Hematopoietic multipotent progenitor cell treated with erythropoietin and hydrocortisone succinate and interleukin-3 and kit ligand, for 17 days (in vitro differentiated cells): ENCODE measurements at regions not wholly inside any gene's neighbourhood (a gene's known extent, or its start where the extent isn't known, plus 50 kb on each side); places are given as distances from the start of the nearest gene placed in this dataset.
"Not testable (repeated sequence)": the region's sequence is repeated elsewhere in the genome, so short reads cannot be mapped to it uniquely, and the experiment has no call there.

Experiments
- DNase-seq: peaks from one replicate; pipeline ENCODE4 v3.0.0-alpha.2; 2015; ENCODE audit warnings: low spot score

DNA sequence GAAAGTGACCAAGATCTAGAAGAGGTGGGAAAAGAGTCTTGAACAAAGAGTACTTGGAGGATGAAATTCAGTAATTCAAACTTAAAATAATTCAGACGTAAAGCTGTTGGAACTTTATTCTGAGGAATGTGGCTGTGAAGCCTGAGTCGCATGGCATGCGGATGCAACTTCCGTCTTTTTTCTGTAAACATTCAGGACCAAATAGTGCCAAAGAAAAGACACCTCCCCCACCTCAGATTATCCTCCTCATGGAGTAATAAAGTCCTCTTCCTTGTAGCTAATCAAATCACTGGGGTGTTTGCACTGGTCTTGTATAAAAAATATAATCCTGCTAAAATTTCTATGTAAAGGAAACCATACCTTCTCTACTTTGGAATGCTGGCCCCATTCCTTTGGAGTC is 790.4 kb downstream of the TSN start:
- DNase-seq = no peak

GRCh38 chr2:122562775-122563174 is 807.3 kb downstream of the TSN start:
- DNase-seq = no peak

DNA sequence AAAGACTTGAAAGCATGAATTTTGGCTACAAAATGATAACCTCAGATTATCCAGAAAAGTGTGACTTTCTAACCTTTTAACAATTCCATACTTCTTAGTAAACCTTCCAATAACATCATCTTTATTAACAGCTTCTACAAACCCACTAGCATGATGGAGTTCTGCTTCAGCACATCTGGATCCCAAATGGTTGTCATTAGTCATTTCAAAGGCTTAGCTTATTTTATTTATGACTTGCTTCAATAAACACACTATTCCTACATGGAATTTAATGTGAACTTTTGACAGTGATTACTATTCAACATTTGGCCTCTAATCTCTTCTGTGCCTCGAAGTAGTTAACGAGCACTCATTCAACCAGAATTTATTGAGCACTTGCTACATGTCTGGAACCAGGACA is 808.3 kb downstream of the TSN start:
- no peak for DNase-seq

DNA sequence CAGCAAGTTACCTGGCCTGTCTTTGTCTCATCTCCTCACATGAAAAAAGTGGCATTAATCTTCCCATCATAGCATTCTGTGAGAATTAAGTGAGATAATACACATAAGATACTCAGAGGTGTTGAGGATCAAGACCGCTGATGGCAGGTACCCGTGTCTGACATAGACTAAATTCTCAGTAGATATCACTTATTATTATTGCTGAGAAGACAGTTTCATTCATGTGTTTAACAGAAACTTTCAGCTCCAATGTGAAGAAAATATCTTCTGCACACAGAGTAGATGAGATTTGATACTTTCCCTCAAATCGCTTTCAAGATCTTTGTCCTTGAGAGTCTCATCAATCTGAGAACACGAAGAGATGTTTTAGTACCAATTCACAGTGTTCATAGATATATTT is 809.4 kb downstream of the TSN start:
- no peak for DNase-seq

DNA sequence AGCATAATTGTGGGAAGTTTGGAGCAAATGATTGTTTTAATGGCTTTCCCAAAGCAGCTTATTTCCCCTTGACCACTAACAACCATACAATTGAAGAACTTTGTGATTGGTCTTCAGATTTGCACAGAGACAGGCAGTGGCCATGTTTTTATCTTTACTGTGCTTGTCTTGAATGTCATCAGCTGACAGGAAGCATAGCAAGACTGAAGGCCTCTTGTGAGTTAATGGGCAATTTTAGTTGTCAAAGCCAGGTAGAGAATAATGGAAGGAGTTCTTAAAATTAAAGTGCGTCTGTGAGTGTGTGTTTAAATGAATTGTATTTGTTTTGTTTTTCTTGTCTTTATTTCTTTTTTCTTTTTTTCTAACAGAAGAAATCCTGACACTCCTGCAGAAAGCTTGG is 809.9 kb downstream of the TSN start:
- DNase-seq = no peak

DNA sequence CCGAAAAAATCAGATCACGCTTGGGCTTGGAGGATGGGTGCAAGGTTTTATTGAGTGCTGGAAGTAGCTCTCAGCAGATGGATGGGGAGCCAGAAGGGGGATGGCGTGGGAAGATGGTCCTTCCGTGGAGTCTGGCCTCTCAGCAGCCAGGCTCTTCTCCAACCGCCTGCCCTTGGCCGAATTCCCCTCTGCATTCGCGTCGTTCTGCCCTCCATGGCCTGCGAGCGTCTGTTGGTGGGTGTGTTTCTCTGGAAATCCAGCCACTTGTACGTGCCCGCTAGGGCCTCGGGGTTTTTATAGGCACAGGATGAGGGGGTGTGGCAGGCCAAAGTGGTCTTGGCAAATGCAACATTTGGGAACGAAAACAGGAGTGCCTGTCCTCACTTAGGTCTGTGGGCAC is 815.2 kb downstream of the TSN start:
- DNase-seq = no peak

DNA sequence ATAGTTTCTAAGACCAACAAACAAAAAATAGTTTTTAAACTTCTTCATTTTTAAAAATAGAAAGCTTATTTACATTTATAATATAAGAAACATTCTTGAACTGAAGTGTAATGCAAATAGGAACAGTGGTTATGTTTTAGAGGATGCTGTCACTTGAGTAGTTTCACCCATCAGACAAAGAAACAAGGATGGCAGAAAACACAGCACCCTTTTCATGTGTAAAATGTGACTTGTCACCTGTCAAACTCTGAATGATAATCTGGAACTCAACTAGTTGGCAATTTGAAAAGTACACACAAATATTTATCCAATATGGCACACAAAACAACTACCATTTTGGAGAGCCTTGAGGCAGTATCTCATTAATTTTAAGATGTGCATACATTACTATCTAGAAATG is 816.0 kb downstream of the TSN start:
- DNase-seq = not testable (repeated sequence)

GRCh38 chr2:122575076-122575475 is 819.6 kb downstream of the TSN start:
- DNase-seq = no peak

DNA sequence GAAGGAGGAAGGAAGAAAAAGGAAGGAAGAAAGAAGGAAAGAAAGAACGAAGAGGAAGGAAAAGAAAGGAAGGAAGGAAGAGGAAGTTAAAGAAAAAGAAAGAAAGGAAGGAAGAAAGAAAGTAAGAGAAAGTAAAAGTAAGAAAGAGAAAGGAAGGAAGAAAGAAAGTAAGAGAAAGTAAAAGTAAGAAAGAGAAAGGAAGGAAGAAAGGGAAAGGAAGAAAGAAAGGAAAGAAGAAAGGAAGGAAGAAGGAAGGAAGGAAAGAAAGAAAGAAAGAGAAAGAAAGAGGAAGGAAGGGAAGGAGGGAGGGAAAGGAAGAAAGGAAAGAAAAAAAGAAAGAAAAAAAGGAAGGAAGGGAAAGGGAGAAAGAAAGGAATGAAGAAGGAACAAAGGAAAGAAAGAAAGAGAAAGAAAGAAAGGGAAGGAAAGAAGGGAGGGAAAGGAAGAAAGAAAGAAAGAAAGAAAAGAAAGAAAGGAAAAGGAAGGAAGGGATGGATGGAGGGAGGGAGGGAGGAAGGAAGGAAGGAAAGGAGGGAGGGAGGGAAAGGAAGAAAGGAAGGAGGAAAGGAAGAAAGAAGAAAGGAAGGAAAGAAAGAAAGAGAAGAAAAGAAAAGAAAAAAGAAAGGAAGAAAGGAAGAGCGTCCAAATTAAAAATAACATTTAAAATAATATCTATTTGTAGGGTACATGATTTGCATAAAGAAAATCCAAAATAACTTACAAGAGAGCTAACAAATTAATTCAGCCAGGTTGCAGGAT is 827.9 kb downstream of the TSN start:
- no peak for DNase-seq

DNA sequence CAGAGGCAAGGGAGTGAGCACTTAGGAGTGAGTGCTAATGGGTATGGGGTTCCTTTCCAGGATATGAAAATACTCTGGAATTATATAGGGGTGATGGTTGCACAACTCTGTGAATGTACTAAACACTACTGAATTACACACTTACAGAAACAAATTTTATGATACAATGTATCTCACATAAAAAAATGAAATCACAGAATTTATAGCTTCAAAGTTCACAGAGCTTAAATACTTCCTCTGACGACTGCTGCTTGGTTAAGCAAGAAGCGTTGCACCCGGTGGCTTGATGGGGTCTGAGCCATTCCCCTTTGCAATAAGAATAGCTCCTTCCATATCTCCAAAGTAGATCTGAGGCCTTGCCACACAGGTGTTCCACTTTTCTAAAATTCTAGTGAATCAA is 835.1 kb downstream of the TSN start:
- no peak for DNase-seq

DNA sequence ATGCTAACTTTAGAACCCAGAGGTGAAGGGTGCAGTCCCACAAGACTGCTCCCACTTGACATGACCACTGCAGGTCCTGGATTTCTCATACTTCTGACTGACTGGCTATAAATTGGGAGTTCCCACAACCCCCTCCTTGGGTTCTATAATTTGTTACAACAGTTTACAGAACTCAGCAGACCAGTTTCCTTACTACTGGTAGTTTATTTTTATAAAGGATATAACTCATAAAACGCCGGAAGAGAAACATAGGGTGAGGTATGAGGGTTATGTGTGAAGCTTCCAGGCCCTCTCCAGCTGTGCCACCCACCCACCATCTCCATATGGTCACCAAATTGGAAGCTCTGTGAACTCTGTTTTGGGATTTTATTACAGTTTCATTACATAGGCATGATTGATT is 839.6 kb downstream of the TSN start:
- no peak for DNase-seq

DNA sequence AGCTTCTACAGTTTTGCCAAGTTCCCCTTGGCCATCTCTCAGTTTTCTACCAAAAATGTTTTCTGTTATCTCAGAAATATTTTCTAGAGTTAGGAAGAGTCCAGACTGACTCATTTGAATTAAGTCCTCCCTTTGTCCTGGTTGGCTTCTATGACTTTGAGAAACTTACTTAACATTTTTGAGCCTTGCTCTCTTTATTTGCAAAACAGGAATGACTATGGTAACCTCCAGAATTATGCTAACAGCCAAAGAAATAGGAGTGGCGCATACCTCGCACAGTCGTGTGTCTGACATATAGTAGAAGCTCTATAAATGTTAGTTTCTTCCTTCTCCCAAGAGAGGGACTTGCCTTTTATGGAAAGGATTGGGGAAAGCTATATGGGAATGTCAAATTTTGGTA is 841.1 kb downstream of the TSN start:
- DNase-seq = no peak

- no peak for DNase-seq
Measured at GRCh38 chr2:122598784-122599183, 843.3 kb downstream of the TSN start.

- DNase-seq = no peak
Measured at GRCh38 chr2:122610948-122611609, 855.6 kb downstream of the TSN start.

DNA sequence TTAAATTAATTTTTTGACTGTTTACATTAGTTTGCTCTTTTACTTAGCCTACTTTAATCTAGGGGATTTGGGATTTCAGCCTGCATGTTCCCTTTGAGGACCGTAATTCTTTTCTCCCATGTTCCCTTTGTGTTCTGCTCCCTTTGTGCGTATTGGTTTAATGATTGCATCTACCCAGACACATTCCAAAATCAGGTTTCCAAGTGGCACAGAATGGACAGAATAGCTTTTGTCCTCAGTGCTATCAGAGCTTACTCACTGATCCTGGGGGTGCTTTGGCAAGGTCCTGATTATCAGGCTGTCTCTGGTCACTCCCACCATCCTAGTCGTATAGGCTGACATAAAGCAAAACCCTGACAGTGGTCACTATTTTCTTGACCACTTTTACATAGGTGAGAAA is 867.5 kb downstream of the TSN start:
- no peak for DNase-seq

- DNase-seq = no peak
Measured at GRCh38 chr2:122627388-122627787, 871.9 kb downstream of the TSN start.

DNA sequence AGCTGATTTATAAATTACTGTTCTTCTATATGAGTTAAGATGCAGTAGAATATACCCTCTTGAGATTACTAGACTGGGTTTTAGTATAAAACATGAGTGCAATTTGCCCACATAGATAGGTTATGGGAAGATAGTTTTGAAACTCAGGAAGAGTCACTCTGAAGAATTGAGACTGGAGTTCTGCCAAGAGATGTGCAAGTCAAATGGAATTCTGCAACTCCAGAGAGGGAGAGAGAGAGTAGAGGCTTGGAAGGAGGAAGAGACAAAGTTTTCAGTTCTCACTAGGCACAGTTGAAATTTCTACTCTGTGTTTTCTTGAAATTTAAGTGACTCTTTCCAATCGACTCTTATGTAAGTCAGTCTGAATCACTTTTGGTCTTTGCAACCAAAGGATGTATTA is 878.8 kb downstream of the TSN start:
- no peak for DNase-seq

GRCh38 chr2:122634920-122635319 is 879.5 kb downstream of the TSN start:
- DNase-seq = no peak

- no peak for DNase-seq
Measured at GRCh38 chr2:122635686-122636085, 880.2 kb downstream of the TSN start.

- DNase-seq = no peak
Measured at GRCh38 chr2:122636097-122636496, 880.6 kb downstream of the TSN start.

DNA sequence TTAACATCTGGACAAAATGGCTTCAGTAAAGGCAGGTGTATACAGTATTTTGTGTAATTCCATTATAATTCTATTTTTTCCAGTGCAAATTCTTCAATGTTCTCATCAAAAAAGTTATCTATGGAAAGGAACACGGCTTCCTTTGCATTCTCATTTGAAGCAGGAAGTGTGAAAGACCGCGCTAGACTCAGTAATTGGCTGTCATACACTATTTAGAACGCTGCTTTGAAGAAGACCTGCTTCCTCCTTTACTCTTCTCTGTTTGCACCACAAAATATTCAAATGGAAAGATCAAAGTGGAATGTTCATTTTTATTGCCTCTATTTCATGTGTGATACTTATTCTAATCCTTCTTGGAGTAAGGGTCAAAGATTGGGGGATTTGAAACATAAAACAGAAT is 883.7 kb downstream of the TSN start:
- DNase-seq = no peak

DNA sequence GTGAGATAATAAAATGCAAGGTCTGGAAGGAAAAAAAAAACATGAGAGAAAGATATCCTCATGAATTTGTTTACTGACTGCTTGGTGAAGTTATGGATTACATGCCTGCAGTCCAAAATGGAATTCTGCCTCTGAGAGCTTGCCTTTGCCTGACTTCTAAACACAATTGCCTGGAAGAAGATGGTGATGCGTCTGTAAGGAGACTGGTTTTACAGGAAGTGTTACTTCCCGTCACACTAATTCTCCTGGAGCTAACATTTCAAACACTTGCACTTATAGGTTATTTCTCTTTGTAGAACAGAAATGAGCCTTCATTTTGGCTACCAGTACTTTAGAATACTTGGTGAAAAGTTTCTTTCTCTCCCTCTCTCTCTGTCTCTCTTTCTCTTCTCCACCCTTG is 884.3 kb downstream of the TSN start:
- no peak for DNase-seq

DNA sequence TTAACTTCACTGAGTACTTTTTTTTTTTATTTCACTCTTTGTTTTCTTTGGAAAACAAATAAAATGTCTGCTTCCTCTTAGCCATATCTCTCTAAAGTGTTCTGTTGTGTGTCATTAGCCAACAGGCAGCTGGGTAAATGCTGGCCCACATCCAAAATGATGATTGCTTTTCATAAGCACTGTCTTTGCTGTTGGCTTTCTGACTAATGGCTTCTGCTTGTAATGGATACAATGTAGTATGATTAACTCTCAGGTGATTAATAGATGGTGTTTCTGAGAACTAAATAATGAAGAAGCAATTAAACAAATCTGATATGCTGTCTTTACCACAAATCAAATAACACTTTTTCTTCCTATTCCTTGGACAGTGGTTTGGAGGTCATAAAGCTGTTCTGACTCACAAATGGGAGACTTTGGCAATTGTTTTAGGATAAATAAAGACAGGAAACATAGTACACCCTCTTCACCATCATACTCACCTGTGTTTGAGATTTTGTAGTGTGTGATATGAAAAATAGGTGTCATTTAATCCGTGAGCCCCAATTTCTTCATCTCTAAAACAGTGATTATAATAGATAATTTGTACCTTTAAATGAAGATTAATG is 888.4 kb downstream of the TSN start:
- DNase-seq = no peak

- DNase-seq = no peak
Measured at GRCh38 chr2:122651236-122651635, 895.8 kb downstream of the TSN start.
